GM18505 (cell line): ENCODE measurements at regions not wholly inside any gene's neighbourhood (a gene's known extent, or its start where the extent isn't known, plus 50 kb on each side); places are given as distances from the start of the nearest gene placed in this dataset.
A peak's percentile ranks its signal among the peaks of the same experiment; 100 is the strongest.

Experiments used
- ATAC-seq: cut with Tn5 transposase; IDR thresholded peaks from one replicate; pipeline ENCODE4 v1.9.1; 2021; ENCODE audit not compliant: unreplicated experiment
- POLR2A ChIP-seq: IDR thresholded peaks from 4 replicates; pipeline ENCODE4 v1.6.1; 2011; ENCODE audit warnings: borderline replicate concordance; ENCODE audit not compliant: insufficient read depth, insufficient read length; ENCODE audit errors: extremely low read depth

DNA sequence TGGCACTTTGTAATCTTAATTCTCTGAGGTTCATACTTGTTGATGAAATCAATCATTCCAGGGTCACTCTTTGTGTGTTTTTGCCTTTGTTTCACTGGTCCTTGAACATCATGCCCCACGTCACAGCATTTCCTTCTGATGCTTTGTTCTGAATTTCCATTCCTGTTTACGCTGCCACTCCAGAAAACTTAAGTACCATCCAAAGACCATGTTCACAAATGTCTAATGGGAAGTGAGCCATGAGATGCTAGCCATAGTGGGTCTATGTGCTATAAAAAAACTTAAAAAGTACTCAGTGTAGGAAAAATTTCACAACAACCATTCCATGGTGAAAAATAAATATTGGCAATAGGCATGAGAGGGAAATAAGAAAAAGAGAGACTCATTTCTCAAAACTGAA, 232.0 kb downstream of the IBTK start:
- no peak for TF ChIP-seq POLR2A
- ATAC-seq = no peak

DNA sequence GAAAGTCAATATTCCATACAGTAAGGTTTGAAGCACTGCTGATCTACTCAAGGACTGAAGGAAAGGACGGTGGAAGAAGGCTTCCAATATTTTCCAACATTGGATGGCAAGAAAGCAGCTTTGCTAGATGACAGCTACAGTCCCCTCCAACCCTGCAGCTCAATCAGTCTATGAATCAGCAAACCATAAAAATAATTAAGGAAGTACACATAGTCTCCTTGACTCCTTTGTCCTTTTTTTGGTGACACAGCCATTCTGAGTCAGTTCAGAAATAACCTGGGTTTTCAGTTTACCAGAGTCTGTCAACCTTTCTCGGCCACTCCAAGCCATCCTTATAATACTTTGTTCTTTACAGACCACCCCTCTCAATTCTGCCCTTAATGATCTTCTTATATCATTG, 232.5 kb downstream of the IBTK start:
- no peak for TF ChIP-seq POLR2A
- no peak for ATAC-seq

DNA sequence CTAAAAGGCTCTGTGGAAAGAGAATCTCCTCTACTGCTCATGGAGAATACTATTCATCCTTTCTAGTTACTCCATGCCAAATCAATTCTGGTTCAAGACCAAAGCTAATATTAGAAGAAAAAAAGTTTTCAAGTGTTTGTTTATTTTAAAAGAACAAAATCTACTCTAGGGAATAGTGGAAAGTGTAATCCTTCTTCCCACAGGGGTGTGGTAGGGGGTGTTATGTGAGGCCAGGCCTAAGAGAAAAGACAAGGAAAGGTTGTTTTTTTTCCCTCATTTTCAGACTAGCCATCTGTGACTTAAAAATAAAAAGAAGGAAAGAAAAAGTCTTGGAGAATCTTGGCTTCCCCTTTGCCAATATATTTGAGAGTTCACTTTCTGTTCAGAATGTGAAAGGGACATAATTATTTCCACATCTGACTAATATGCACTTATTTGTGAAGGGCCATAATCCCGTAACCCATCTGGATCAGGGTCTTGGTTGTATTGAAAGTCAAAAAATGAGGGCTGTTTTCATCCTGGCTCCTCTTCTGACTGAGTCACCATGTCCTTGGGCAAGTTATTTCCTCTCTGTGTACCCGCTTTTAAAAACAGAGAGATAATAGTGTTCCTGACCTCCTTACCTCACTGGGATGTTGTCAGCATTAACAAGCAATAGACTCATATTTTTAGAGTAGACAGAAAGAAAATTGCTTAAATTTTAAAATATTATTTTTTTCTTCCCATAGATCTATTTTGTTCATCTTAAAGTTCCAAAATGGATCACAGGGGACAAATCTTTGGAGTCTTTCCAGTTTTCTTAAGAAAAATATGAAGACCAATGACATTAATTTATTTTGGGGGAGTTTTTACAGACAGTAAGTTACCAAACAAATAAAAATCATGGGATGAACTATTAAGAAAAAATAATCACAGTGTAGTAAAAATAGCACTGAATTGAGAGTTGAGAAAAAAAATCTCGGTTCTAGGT, 233.7 kb downstream of the IBTK start:
- no peak for TF ChIP-seq POLR2A
- no peak for ATAC-seq

DNA sequence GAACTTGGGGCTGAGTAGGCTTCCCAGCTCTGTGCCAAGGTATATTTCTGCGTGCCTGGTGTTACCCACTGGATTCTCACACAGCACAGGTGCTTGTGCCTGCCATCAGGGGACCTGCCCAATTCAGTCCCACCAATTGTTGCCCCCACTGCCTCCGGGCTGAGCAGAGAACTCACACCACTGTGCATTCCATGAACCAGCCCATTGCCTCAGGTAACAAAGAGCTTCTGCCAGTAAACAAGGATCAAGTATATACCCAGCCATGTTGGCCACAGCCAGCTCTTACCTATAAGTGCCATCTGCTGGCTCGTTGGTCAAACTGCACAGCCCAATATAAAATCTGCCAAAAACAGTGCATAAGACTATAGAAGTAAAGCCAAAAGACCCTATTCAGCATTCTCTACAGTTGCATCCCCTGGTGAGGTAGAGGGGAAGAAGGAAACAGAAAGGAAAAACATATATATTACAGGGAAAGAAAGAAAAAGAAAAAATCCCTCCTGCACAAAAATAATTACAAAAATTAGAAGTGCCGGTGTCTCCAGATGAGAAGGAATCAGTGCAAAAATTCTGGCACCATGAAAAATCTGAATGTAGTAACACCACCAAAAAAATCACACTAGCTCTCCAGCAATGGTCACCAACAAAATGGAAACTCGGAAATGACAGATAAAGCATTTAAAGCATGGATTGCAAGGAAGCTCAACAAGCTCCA, 241.4 kb downstream of the IBTK start:
- peak; percentile 84 for ATAC-seq

DNA sequence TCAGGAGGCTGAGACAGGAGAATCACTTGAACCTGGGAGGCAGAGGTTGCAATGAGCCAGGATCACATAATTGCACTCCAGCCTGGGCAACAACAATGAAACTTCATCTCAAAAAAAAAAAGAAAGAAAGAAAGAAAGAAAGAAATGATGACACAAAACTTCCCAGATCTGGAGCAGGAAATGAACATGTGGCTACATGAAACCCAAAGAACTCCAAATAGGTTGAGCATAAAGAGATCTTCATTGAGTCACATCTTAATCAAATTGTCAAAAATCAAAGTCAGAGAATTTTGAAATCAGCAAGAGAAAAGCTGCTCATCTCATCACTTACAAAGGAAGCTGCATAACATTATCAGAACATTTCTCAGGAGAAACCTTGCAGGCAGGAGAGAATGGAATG, 247.0 kb downstream of the IBTK start:
- no peak for ATAC-seq
- no peak for TF ChIP-seq POLR2A

More for the DNA sequence above, 241.4 kb downstream of the IBTK start:
- no peak for TF ChIP-seq POLR2A

DNA sequence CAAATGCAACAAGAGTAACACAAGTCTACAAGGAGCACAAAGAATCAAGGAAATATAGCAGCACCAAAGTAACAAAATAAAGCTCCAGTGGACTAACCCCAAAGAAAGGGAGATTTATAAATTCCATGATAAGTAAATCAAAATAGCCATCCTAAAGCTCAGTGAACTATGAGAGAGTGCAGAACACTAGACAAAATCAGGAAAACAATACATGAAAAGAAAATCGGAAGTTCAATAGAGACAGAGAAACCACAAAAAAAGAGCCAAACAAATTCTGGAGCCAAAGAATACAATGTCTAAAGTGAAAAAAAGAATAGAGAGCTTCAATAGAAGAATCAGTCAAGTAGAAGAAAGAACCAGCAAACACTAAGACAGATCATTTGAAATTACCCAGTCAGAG, 247.3 kb upstream of the TENT5A start:
- no peak for ATAC-seq
- TF ChIP-seq POLR2A = no peak

DNA sequence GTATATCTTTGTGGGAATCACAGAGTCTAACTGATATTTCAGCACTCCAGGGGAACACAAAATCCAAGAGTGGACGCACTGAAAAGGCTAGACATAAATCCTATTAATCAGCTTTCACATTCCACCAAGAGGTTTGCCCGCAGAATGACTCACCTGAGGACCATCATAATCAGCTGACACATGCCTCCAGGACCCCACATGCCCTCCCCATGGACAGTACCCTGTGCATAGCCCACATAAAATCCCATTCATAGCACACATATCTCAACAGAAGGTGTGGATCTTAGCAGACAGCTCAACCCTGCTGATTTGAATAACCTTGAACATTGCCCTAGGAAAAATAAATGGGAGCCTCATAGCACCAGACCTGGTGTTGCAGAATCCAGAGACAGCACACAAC, 246.8 kb upstream of the TENT5A start:
- no peak for ATAC-seq
- TF ChIP-seq POLR2A = no peak

DNA sequence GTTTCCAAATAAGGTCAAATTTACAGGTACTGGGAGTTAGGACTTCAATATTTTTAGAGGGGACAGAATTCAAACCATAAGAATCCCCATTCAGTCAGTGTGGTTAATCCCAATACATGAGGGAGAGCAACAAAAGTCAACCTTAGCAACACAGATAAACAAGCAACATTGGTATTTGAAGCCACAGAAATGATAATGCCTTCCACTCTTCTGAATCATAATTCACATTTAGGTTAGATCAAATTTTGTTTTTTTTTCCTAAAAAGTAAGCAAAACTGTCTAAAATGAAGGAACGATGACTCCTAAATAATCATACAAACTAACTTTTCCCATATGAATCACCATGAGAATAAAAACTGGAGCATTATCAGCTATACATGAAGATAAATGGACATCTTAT, 246.0 kb upstream of the TENT5A start:
- ATAC-seq = no peak

DNA sequence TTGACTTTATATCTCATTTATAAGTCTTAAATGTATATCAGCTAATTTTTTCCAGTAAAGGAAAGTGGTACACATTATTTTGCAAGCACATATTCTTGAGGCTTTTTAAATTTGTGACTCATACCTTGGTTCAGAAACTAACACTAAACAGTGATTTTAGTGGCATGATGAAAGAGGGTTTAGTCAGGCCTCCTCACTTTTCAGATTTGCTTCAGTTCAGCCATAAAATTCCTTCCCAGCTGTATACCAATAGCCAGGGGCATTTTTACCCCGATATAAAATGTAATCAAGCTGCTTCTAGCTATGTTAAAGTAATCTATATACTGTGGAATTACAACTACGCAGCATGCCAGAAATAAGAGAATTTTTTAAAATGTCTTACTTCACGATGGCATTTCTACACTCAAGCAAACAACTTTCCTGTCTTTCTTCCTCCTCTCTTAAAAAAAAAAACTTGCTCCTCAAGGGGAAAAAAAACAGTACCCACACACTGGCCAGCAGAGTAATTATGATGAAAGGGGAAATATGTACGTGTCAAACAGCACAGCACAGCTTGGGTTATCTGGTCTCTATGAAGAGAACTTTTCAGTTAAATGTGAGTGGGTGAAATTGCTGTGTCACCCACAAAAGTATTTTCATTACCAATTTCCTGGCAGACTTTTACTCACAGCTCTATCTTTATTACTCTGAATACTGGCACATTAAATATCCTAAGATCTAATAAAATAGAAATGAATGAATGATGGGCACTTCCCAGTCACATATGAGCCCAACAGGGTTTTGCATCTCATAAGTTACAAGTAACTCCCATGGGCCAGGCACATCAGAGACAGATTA, 244.8 kb upstream of the TENT5A start:
- ATAC-seq = peak; percentile 74

More for the DNA sequence above, 246.0 kb upstream of the TENT5A start:
- no peak for TF ChIP-seq POLR2A

DNA sequence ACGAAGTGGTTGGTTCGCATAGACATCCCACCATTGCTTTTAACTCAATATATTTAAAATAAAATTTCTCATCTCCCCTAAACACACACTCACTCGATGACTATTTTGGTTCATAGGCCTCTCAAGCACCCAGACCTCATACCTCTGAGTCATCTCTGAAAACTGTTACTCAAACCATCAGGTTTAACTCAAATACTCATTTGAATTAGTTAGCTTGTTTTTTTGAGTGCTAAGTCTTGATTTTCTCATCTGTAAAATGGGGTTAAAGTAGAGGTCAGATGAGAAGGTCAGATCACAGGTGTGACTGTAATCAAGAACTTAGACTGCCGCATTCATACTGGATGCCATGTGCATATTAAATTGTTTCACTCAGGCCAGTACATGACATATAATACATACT, 243.9 kb upstream of the TENT5A start:
- TF ChIP-seq POLR2A = no peak
- ATAC-seq = no peak

More for the DNA sequence above, 244.8 kb upstream of the TENT5A start:
- no peak for TF ChIP-seq POLR2A

DNA sequence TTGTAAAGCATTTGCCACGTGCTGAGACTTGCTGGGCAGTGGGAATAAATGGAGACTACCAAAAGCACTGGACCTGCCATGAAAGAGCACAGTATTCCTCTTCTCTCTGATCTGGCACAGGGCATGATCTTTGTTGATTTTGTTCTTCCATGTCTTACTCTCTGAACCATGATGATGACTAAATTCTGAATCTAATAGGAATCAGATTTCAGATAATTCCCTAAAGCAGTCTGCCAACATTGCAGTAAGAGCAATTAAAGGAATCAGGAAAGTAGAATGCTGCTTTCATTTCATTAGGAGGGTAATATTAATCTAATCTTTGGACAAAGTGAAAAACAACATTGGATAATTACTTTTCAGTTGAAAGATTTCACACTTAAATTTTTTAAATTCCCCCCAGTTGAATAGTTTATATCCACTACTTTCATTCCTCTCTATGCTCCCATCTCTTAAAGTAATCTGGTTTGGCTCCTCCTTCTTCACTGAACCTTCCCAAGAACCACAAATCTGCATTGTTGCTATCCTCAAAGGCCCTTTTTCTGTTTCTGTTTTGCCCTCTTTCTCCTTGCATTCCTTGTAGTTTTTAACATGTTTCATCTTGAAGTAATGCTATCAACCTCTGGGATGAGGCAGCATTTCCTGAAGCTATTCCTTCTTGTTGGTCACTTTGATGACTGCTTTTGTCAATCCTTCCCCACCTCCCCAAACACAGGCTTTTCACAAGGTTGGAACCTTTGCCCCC, 243.2 kb upstream of the TENT5A start:
- no peak for ATAC-seq

DNA sequence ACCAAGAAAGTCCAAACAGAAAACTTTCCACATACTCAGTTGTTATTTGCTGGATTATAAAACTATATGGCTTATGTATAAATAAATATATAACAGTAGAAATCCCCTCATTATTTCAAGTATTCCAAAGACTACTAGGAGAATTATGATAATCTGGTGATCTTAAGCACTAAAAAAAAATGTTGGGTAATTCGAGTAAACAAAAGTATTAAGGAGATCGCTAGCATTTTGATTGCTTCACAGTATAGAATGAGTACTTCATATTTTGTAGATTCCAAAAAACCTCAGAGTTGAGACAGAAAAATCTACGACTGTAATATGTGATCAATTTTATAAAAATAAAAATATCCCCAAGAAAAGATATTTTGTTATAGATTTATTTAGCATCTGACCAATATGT, 236.4 kb upstream of the TENT5A start:
- no peak for TF ChIP-seq POLR2A
- ATAC-seq = no peak

More for the DNA sequence above, 243.2 kb upstream of the TENT5A start:
- TF ChIP-seq POLR2A = no peak

DNA sequence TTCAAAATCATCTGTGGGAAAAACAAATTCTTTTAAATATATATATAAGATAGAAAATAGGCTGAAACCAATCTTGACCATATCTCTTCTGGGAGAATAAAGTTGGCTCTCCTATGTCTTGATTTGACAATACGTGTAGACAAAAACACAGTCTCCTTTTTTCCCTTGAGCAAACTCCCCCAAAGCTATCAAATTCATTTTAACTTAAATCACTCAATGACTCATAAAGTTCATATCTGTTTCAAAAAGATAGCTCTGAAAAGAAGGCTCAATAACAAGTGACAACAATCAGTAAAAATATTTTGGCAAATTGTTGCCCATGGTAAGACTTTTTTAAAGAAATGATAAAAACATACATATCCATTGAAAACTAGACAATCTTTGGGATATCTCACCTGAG, 236.0 kb upstream of the TENT5A start:
- TF ChIP-seq POLR2A = no peak
- no peak for ATAC-seq

DNA sequence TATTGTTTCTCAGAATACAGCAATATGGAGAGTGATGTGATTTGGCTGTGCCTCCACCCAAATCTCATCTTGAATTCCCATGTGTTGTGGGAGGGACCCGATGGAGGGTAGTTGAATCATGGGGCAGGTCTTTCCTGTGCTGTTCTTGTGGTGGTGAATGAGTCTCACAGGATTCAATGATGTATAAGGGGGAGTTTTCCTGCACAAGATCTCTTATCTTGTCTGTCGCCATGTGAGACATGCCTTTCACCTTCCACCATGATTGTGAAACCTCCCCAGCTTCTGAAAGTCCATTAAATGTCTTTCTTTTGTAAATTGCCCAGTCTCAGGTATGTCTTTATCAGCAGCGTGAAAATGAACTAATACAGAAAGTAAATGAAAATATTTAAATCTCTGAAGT, 234.8 kb upstream of the TENT5A start:
- TF ChIP-seq POLR2A = no peak
- ATAC-seq = no peak
